ENCODE measurements at regions not wholly inside any gene's neighbourhood (a gene's known extent, or its start where the extent isn't known, plus 50 kb on each side); places are given as distances from the start of the nearest gene placed in this dataset.

DNA sequence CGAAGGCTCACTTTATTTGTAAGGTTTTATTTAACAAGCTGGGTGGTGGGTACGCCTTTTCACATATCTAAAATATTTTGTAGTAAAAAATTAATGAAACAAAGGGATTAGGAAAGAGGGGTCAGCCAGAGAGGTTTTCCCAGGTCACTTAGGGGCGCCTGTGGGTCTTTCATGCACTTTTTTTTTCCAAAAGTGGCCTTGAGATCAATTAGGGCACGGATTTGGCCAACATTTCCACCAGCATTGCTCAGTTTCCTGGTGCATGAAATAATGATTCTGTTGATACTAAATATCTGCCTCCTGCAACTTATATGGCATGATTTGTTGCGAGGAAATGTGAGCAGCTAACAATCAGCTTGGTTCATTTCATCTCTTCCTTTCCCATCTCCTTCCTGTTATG, 67.6 kb upstream of the ZCCHC2 start:
- no peaks in the 10 kb centered on the region for H3K27me3 ChIP-seq (ENCODE audit: control insufficient read depth, insufficient read depth, low read length)
- H3K36me3 ChIP-seq (ENCODE audit: control insufficient read depth, insufficient read depth, low read length), result no peaks in the 10 kb centered on the region
- H3K4me3 ChIP-seq (ENCODE audit: low read depth, low read length), result no peak overlapping the region
- TF ChIP-seq CTCF (IDR thresholded peaks at IDR 0.05; ENCODE audit: insufficient read depth, low read length, poor library complexity, severe bottlenecking), result no peak
- no peak for DNase-seq (ENCODE audit: low read depth)

GRCh38 chr18:62457877-62458276, 64.9 kb upstream of the ZCCHC2 start:
- H3K27me3 ChIP-seq (ENCODE audit: control insufficient read depth, insufficient read depth, low read length), result no peaks in the 10 kb centered on the region
- TF ChIP-seq CTCF (IDR thresholded peaks at IDR 0.05; ENCODE audit: insufficient read depth, low read length, poor library complexity, severe bottlenecking), result no peak
- no peak for DNase-seq (ENCODE audit: low read depth)
- no peaks in the 10 kb centered on the region for H3K36me3 ChIP-seq (ENCODE audit: control insufficient read depth, insufficient read depth, low read length)
- H3K4me3 ChIP-seq (ENCODE audit: low read depth, low read length), result no peak overlapping the region

GRCh38 chr18:62458346-62458745, 64.5 kb upstream of the ZCCHC2 start:
- DNase-seq (ENCODE audit: low read depth), result no peak
- Histone ChIP-seq H3K36me3 (ENCODE audit: control insufficient read depth, insufficient read depth, low read length) (no peaks in the 10 kb centered on the region), H3K27me3 (ENCODE audit: control insufficient read depth, insufficient read depth, low read length) (no peaks in the 10 kb centered on the region), H3K4me3 (ENCODE audit: low read depth, low read length) (no peak overlapping the region)
- TF ChIP-seq CTCF (IDR thresholded peaks at IDR 0.05; ENCODE audit: insufficient read depth, low read length, poor library complexity, severe bottlenecking), result peak; percentile 11

GRCh38 chr18:62458868-62459716, 63.7 kb upstream of the ZCCHC2 start:
- TF ChIP-seq CTCF (IDR thresholded peaks at IDR 0.05; ENCODE audit: insufficient read depth, low read length, poor library complexity, severe bottlenecking), result no peak
- Histone ChIP-seq H3K4me3 (ENCODE audit: low read depth, low read length) (no peak overlapping the region), H3K36me3 (ENCODE audit: control insufficient read depth, insufficient read depth, low read length) (no peaks in the 10 kb centered on the region), H3K27me3 (ENCODE audit: control insufficient read depth, insufficient read depth, low read length) (no peaks in the 10 kb centered on the region)
- no peak for DNase-seq (ENCODE audit: low read depth)

- DNase-seq (ENCODE audit: low read depth), result no peak
- Histone ChIP-seq H3K27me3 (ENCODE audit: control insufficient read depth, insufficient read depth, low read length) (no peaks in the 10 kb centered on the region), H3K36me3 (ENCODE audit: control insufficient read depth, insufficient read depth, low read length) (no peaks in the 10 kb centered on the region), H3K4me3 (ENCODE audit: low read depth, low read length) (no peak overlapping the region)
- TF ChIP-seq CTCF (IDR thresholded peaks at IDR 0.05; ENCODE audit: insufficient read depth, low read length, poor library complexity, severe bottlenecking), result no peak
Observed at GRCh38 chr18:62460851-62461300, 61.9 kb upstream of the ZCCHC2 start.

DNA sequence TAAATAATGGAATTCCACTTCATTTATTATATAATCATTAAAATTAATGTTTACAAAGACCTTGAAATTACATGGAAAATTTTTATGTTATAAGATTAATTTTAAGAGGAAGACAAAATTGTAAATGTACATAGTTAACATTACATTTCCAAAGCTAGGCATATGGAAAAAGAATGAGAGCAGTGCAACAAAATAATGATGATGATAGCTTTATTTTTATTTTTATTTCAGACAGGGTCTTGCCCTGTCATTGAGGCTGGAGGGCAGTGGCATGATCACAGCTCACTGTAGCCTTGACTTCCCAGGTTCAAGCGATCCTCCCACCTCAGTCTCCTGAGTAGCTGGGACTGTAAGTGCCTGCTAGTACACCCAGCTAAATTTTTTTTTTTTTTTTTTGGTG, 61.2 kb upstream of the ZCCHC2 start:
- Histone ChIP-seq H3K36me3 (ENCODE audit: control insufficient read depth, insufficient read depth, low read length) (no peaks in the 10 kb centered on the region), H3K27me3 (ENCODE audit: control insufficient read depth, insufficient read depth, low read length) (no peaks in the 10 kb centered on the region), H3K4me3 (ENCODE audit: low read depth, low read length) (no peak overlapping the region)
- no peak for DNase-seq (ENCODE audit: low read depth)
- TF ChIP-seq CTCF (IDR thresholded peaks at IDR 0.05; ENCODE audit: insufficient read depth, low read length, poor library complexity, severe bottlenecking), result no peak

Data from kidney epithelial cell (primary cell).